SJSA1 (cell line): ENCODE measurements at regions not wholly inside any gene's neighbourhood (a gene's known extent, or its start where the extent isn't known, plus 50 kb on each side); places are given as distances from the start of the nearest gene placed in this dataset.

Experiments used
- DNase-seq, 2 experiments: peaks; one replicate each; pipeline ENCODE4 v3.0.0-alpha.2; 2015 to 2020; ENCODE audit warnings: low spot score in 2 of 2, low read depth in 1 of 2
- H3K27ac ChIP-seq: fragments of 250-450 bp; sonication (Bioruptor Pico); 2 replicates; pipeline ENCODE4 v1.5.1; 2020; ENCODE audit warnings: mild to moderate bottlenecking, moderate library complexity
- H3K27me3 ChIP-seq: fragments of 250-450 bp; sonication (Bioruptor Pico); replicated peaks from 2 replicates; pipeline ENCODE4 v1.5.1; 2020; ENCODE audit warnings: mild to moderate bottlenecking, moderate library complexity
- H3K36me3 ChIP-seq: fragments of 250-450 bp; sonication (Bioruptor Pico); 2 replicates; pipeline ENCODE4 v1.5.1; 2020; ENCODE audit warnings: mild to moderate bottlenecking
- H3K4me1 ChIP-seq: fragments of 250-450 bp; sonication (Bioruptor Pico); replicated peaks from 2 replicates; pipeline ENCODE4 v1.6.1; 2021; ENCODE audit warnings: mild to moderate bottlenecking
- H3K4me3 ChIP-seq: fragments of 250-450 bp; sonication (Bioruptor Pico); 2 replicates; pipeline ENCODE4 v1.5.1; 2020; ENCODE audit warnings: mild to moderate bottlenecking
- H3K9me3 ChIP-seq: fragments of 250-450 bp; sonication (Bioruptor Pico); replicated peaks from 2 replicates; pipeline ENCODE4 v1.5.1; 2020; ENCODE audit warnings: mild to moderate bottlenecking

GRCh38 chr13:39942552-39943273 lies 287.3 kb downstream of the COG6 start:
- Histone ChIP-seq H3K9me3 (no peaks in the 10 kb centered on the region), H3K36me3 (no peaks in the 10 kb centered on the region), H3K4me3 (no peak overlapping the region), H3K4me1 (no peaks in the 10 kb centered on the region; the same call in 1 of the 2 replicates), H3K27me3 (no peaks in the 10 kb centered on the region), H3K27ac (no peak overlapping the region)
- DNase-seq = peak; percentile 59 to 78

- Histone ChIP-seq H3K27ac (no peak overlapping the region), H3K4me1 (no peaks in the 10 kb centered on the region; the same call in 1 of the 2 replicates), H3K9me3 (no peaks in the 10 kb centered on the region), H3K27me3 (no peaks in the 10 kb centered on the region), H3K4me3 (no peak overlapping the region), H3K36me3 (no peaks in the 10 kb centered on the region)
- DNase-seq = no peak
Observed at GRCh38 chr13:39943711-39944110, 288.2 kb downstream of the COG6 start.

- no peak for DNase-seq
- no peaks in the 10 kb centered on the region for H3K36me3 ChIP-seq
- H3K27me3 ChIP-seq = no peaks in the 10 kb centered on the region
- H3K27ac ChIP-seq = no peak overlapping the region
- no peaks in the 10 kb centered on the region; the same call in 1 of the 2 replicates for H3K4me1 ChIP-seq
- no peak overlapping the region for H3K4me3 ChIP-seq
- no peaks in the 10 kb centered on the region for H3K9me3 ChIP-seq
Observed at GRCh38 chr13:39945226-39945625, 289.8 kb downstream of the COG6 start.

- Histone ChIP-seq H3K27me3 (no peaks in the 10 kb centered on the region), H3K4me1 (no peaks in the 10 kb centered on the region; the same call in 1 of the 2 replicates), H3K4me3 (no peak overlapping the region), H3K27ac (no peak overlapping the region), H3K9me3 (no peaks in the 10 kb centered on the region), H3K36me3 (no peaks in the 10 kb centered on the region)
- DNase-seq = no peak
Observed at GRCh38 chr13:39946769-39947168, 291.3 kb downstream of the COG6 start.

- Histone ChIP-seq H3K27me3 (no peaks in the 10 kb centered on the region), H3K4me3 (no peak overlapping the region), H3K27ac (no peak overlapping the region), H3K9me3 (no peaks in the 10 kb centered on the region), H3K36me3 (no peaks in the 10 kb centered on the region), H3K4me1 (no peaks in the 10 kb centered on the region)
- no peak for DNase-seq
Observed at GRCh38 chr13:39951301-39951700, 295.8 kb downstream of the COG6 start.

GRCh38 chr13:39952249-39953233 lies 297.1 kb downstream of the COG6 start:
- Histone ChIP-seq H3K4me1 (no peaks in the 10 kb centered on the region), H3K4me3 (no peak overlapping the region), H3K36me3 (no peaks in the 10 kb centered on the region), H3K27ac (no peak overlapping the region), H3K27me3 (no peaks in the 10 kb centered on the region), H3K9me3 (no peaks in the 10 kb centered on the region)
- no peak for DNase-seq

GRCh38 chr13:39954476-39954875 lies 299.0 kb downstream of the COG6 start:
- Histone ChIP-seq H3K27me3 (no peaks in the 10 kb centered on the region), H3K36me3 (no peaks in the 10 kb centered on the region), H3K4me1 (no peaks in the 10 kb centered on the region), H3K27ac (no peak overlapping the region), H3K4me3 (no peak overlapping the region), H3K9me3 (no peaks in the 10 kb centered on the region)
- DNase-seq = no peak

GRCh38 chr13:39955560-39955959 lies 300.1 kb downstream of the COG6 start:
- no peaks in the 10 kb centered on the region for H3K27me3 ChIP-seq
- no peak overlapping the region for H3K27ac ChIP-seq
- no peaks in the 10 kb centered on the region for H3K9me3 ChIP-seq
- no peak for DNase-seq
- H3K4me1 ChIP-seq = no peaks in the 10 kb centered on the region
- H3K36me3 ChIP-seq = no peaks in the 10 kb centered on the region
- no peak overlapping the region for H3K4me3 ChIP-seq

GRCh38 chr13:39956036-39956435 lies 300.6 kb downstream of the COG6 start:
- Histone ChIP-seq H3K27ac (no peak overlapping the region), H3K9me3 (no peaks in the 10 kb centered on the region), H3K4me3 (no peak overlapping the region), H3K27me3 (no peaks in the 10 kb centered on the region), H3K4me1 (no peaks in the 10 kb centered on the region), H3K36me3 (no peaks in the 10 kb centered on the region)
- no peak for DNase-seq

- Histone ChIP-seq H3K27me3 (no peaks in the 10 kb centered on the region), H3K27ac (no peak overlapping the region), H3K4me1 (no peaks in the 10 kb centered on the region), H3K4me3 (no peak overlapping the region), H3K36me3 (no peaks in the 10 kb centered on the region), H3K9me3 (no peaks in the 10 kb centered on the region)
- DNase-seq = no peak
Observed at GRCh38 chr13:39957868-39958677, 302.6 kb downstream of the COG6 start.

- Histone ChIP-seq H3K36me3 (no peaks in the 10 kb centered on the region), H3K4me1 (no peaks in the 10 kb centered on the region), H3K4me3 (no peak overlapping the region), H3K9me3 (no peaks in the 10 kb centered on the region), H3K27ac (no peak overlapping the region), H3K27me3 (no peaks in the 10 kb centered on the region)
- no peak for DNase-seq
Observed at GRCh38 chr13:39959497-39960144, 304.2 kb downstream of the COG6 start.

GRCh38 chr13:39960191-39960590 lies 304.7 kb downstream of the COG6 start:
- Histone ChIP-seq H3K36me3 (no peaks in the 10 kb centered on the region), H3K4me1 (no peaks in the 10 kb centered on the region), H3K9me3 (no peaks in the 10 kb centered on the region), H3K4me3 (no peak overlapping the region), H3K27me3 (no peaks in the 10 kb centered on the region), H3K27ac (no peak overlapping the region)
- no peak for DNase-seq

- Histone ChIP-seq H3K27ac (no peak overlapping the region), H3K4me3 (no peak overlapping the region), H3K36me3 (no peaks in the 10 kb centered on the region), H3K4me1 (no peaks in the 10 kb centered on the region), H3K27me3 (no peaks in the 10 kb centered on the region), H3K9me3 (no peaks in the 10 kb centered on the region)
- no peak for DNase-seq
Observed at GRCh38 chr13:39961036-39961435, 305.6 kb downstream of the COG6 start.
